GM04503 (cell line): ENCODE measurements at regions not wholly inside any gene's neighbourhood (a gene's known extent, or its start where the extent isn't known, plus 50 kb on each side); places are given as distances from the start of the nearest gene placed in this dataset.
A peak's percentile ranks its signal among the peaks of the same experiment; 100 is the strongest.
"Not testable (repeated sequence)": the region's sequence is repeated elsewhere in the genome, so short reads cannot be mapped to it uniquely, and the experiment has no call there.

ENCODE experiments used
- DNase-seq: peaks from one replicate; pipeline ENCODE4 v3.0.0-alpha.2; 2012; ENCODE audit warnings: low read depth

DNA sequence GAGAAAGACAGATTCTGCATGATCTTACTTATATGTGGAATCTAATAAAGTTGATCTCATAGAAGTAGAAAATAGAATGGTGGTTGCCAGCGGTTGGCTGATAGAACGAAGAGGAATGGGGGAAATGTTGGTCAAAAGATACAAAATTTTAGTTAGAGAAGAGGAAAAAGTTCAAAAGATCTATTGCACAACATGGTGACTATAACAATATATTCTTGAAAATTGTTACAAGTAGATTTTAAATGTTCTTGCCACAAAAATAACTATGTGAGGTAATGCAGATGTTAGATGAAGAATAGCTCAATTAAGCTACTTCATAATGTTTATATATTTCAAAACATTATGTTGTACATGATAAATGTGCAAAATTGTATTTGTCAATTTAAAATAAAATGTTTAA is 112.3 kb upstream of the SMIM30 start:
- no peak for DNase-seq

DNA sequence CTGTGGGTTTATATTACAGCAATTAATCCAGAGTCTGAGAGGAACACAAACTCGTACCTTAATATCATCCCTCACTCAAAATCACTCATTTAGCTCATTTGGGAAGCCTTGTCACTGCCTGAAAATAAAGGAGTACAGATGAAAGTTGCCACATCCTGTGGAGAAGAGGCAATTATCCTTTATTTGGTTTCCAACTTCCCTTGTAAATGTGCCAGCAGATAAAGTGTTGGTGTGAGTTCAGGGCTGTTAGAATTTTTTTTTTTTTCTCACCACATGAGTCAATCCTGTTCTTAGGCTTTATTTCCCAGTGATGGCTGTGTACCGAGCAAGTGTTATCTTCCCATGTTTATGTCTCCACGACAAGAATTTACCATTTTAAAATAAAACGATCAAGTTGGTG is 99.0 kb upstream of the SMIM30 start:
- DNase-seq, result peak; percentile 11

DNA sequence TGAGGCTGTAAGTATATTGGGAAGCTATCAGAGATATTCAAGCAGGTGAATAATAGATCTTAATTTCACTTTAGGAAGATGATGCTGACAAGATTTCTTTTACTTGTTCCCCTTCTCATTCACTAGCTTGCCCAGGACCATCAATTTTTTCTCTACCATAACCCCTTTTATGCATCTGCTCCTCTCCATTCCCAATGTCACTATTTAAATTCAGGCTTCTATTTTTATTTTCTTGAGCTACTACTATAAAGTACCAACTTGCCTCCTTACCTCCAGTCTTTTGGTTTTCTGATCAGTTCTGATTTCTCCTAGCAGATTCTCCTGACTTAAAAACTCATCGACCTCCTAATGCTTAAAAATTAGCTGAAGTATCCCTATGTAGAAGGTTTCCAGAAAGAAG is 97.7 kb upstream of the SMIM30 start:
- DNase-seq, result no peak

DNA sequence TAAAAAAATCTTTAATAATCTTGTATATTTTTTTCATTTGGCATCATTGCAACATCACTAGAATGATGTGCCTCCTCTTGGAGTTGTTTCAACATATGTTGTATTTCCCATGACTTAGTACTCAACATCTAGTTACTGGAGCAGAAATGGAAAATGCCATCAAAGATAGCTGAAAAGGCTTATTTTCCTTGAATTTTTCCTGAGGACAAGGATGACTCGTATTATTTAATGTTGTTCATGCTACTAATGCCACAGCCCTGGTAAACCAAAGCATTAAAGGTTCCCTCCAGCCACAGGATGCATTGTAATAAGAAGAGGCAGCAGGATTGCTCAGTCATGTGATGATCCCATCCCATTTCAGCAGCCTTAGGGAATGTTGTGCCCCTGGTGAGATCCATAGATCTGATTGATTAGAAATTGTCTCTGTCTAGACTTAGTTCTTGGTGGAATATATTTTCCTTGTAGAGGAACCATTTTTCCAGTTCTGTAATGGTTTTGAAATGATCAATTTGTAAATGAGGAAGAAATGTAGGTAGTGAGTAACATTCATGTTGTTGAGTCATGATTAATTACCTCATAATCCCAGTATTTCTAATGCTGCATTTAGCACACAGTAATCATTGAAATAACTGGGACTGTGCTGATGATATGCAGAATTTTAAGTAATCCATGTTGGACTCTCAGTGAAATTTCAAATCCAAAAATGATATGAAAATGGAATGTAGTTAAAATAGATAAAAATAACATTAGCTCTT is 91.3 kb upstream of the SMIM30 start:
- no peak for DNase-seq

DNA sequence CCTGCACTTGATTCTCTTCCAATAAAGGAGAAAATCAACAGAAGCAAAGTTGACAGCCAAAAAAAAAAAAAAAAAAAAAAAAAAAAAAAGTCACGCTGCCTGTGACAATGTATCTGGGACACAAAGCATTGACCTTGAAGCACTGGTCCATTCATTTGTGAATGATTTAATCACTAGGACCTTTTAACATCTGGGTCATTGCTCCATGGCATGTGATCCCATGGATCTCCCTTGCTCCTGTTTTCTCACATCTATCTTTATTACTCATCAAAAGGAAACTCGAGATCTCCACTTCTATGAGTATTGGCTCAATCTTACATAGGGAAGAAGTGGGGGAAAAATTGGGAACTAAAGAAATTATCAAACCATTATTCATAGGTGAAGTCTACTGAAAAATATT is 89.6 kb upstream of the SMIM30 start:
- DNase-seq, result no peak

DNA sequence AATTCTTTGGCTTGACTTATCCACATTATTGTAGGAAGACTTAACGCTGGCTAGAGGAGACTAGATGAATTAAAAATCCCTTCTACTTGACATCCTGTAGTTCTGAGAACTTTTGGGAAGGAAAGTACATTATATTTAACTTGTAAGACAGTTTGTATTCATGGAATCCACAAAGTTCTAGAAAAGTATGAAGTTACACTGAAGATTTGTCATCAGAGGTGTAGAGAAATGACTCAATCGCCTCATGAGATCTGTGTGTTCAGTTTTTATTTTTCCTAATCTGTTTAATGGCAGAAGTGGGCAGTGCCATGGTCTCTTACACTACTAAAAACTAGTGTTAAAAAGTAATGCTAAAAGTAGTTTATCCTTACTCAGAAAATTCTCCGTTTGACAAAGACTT is 89.1 kb upstream of the SMIM30 start:
- DNase-seq, result no peak

DNA sequence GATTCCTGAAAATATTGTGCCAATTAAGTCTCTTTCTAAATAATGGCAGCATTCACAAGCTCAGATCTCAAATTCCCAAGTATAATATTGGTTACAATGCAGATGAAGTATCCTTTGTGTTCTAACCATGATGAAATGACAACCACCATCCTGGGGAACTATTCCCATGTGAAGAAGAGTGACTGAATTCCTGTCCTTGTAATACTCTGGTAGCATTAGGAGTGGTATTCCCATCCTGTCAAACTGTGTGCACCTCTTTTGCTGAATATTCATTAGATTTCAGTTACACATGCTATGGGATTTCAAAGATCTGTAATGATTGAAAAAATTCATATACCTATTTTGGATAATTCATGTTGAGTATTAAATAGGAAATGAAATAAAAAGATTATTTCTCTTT is 86.1 kb upstream of the SMIM30 start:
- no peak for DNase-seq

DNA sequence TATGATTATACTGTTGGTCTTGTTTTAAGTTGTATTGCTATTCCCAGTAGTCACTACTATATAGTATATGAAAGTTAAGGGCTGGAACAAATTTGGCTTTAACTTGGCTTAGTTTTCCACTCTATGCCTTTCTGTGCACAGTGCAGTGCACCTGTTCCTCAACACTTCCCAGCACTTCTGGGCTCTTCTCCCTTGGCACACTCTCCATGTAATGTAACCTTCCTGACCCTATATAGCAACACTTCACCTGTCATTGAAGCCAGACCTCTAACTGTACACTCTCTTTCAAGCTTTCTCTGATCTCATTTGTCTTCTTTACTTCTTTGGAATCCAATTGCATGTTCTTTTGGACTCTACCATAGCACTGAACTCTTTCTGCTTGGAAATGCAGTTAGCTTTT is 83.9 kb upstream of the SMIM30 start:
- no peak for DNase-seq

DNA sequence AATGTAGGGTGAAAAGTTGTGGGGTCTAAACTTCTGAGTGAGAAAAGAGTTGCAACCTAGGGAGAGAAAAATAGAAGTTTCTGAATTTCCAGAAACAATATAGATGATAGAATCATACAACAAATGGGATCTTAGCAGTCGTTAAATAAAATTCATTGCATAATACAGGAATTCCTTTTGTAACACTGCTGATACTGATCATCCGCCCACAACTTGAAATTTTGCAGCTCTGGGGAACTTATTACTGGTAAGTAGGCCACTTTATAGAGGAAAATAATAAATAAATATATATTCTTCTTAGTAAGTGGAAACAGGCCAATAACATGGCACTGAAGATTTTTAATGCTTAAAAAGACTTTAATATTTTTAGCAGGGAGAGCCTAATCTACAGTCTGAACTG is 81.9 kb upstream of the SMIM30 start:
- no peak for DNase-seq

DNA sequence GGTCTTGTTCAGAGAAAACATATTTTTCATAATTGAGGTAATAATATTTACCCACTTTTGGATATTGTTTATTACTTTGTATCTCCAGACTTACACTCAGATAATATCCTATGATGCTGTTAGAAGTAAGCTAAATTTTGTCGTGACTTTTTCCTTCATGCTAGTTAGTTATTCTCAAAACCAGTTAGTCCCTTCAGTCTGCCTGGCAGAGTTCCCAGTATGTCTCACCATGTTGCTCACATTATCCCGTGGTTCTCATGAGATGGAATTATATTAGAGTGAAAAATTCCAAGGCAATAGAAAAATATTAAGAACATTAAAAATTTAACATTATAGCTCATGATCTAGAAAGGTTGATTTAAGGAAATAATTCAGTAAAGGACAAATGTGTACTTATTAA is 81.5 kb upstream of the SMIM30 start:
- DNase-seq, result peak; percentile 21

DNA sequence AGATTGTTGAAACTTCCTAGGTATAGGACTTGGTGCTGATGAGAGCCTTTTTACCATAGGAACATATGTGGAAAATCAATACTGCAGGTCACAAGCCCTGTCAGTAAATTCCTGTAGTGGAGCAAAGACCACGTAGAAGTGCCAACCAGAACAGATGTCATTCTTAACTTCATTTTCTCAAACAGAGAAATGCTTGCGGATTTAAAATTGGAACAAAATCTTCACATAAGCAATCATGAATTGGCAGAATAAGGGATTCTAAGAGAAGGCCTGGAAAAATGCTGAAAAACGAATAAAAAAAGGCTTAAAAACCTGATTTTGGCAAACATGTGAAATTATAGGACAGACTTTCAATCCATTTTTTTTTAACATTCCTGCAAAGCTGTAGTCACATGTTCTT is 80.8 kb upstream of the SMIM30 start:
- no peak for DNase-seq

DNA sequence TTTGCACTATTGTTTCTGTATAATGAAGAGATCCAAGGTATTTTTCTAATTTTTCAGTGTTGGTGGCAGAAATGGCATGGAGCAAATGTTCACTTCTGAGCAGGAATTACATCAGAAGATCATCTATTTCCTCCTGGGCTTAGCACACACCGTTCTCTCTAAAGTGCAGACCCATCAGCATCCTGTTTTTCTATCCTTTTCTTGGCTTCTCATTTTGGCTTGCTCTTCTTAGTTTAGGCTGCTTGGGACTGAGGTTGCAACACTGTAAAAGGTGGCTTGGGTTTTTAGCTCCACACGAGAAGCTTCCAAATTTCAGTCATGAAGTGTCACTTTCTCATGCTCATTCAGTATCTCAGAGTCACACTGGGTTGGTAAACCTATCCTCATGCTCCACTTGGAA is 79.9 kb upstream of the SMIM30 start:
- DNase-seq, result no peak

DNA sequence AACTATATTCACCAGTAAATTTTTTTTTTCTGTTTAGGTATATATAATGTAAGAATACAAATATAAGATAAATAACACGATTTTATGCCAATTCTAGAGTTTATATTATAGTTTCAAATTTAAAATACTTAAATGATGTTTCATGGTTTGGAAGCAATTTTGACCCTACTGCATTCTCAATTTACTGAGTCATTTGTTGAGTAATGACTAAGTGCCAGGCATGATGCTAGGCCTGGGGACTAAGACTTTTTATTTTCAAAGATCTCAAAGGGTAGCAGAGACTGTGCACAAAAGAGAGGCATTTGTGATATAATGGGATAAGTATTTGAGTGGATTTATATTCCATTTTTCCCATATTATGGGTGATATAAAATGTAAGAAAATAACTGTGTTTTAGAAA is 78.9 kb upstream of the SMIM30 start:
- DNase-seq, result peak; percentile 60

DNA sequence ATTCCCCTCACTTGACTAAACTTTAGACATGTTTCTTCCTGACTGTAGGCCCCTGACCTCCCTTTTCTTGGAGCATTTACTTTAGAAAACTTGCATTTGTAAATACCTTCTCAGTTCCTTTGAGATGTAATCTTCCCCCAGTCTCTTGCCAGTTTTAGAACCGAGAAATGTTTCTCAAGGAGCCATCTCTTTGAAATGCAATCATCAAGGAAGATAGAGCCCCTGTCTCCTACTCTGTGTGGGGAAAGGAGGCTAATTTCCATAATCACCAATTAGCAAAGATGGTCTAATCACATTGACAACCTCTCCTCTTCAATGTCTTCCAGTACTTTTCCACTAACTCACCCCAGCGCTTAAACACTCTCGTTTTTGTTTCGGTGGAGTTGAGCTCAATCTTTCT is 70.0 kb upstream of the SMIM30 start:
- no peak for DNase-seq

DNA sequence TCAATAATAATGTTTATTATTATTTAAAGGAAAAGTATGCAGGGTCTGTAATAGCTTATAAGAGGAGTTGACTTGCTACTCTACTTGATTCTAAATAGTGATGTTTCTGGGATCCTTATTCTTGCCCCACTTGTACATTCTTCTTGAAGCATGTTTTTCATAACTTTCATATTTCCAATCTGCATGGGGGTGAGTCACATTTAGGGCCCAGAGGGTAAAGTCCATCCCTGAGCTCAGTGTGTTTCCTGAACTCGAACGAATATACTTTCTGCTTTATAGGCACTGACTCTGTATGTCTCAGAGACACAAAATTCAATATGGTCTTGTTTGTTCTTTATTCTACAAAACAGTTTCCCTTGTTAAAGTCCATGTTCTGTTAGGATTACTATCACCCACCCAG is 61.0 kb upstream of the SMIM30 start:
- DNase-seq, result no peak

DNA sequence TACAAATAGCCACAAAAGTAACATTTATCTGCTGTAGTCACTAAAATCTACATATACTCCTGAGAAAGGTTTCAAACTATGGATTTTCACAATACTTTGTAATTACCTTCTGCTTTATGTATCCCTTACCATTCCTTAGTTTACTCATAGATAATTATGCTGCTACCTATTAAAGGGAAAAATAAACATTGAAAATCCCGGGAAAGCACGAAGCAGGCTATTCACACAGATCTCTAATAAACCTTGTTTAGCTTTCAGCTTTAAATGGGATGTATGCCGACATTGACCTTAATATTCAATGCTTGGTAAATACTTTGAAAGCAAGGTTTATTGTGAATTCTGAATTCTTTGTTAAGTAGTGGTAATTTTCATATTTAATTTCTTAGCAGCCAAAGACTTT is 58.5 kb upstream of the SMIM30 start:
- DNase-seq, result no peak

DNA sequence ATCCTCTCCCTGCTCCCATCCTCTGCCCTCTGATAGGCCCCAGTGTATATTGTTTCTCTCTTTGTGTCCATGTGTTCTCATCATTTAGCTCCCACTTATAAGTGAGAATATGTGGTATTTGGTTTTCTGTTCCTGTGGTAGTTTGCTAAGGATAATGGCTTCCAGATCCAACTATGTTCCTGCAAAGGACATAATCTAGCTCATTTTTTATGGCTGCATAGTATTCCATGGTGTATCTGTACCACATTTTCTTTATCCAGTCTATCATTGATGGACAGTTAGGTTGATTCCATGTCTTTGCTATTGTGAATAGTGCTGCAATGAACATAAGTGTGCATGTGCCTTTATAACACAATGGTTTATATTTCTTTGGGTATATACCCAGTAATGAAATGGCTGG is 57.8 kb upstream of the SMIM30 start:
- DNase-seq, result not testable (repeated sequence)

DNA sequence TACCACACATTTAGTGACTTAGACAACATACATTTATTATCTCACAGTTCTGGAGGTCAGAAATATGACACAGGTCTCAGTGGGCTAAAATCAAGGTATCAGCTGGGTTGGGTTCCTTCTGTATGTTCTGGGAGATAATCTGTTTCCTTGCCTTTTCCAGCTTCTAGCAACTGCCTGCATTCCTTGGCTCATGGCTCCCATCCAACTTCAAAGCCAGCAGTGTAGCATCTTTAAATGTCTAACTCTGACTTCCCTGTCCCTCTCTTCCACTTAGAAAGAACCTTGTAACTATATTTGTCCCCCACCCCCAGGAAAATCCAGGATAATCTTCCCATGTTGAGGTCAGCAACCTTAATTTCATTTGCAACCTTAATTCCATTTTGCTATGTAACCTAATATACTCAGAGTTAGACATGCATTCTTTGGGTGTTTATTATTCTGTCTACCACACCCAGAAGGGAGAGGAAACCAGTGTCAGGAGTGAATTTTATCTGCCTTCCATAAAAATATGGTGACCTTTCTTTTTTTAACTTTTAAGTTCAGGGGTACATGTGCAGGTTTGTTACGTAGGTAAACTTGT is 57.3 kb upstream of the SMIM30 start:
- no peak for DNase-seq

DNA sequence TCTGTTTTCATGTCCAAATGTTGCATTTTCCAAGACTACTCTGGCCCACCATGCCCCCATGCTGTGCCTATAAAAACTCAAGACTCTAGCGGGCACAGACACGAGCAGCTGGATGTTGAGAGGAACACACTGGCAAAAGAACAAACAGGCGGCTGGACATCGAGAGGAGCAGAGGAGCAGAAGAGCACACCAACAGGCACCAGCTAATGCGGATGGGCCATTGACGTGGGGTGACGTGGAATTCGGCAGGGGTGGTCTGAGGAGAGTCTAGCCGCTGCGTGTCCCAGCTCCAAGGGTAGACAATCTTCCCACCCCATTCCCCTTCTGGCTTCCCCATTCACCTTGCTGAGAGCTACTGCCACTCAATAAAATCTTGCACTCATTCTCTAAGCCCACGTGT is 54.4 kb upstream of the SMIM30 start:
- DNase-seq, result no peak

DNA sequence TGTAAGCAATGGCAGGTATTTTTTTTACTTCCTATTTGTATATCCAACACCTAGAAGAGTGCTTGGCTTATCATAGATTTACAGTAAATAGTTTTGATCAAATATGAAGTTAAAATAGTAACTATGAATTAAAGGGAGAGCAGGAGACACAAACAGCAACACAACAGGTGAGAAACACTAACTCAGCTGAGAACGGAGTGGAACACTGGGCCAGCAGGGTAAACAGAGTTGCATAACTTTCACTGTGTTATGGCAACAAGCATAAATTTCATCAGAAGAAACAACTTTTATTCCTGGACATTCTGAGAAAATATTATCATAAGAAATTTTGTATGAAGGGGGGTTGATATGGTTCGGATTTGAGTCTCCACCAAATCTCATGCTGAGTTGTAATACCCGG is 52.2 kb upstream of the SMIM30 start:
- DNase-seq, result no peak
